Ascending aorta (tissue), 2 donors: ENCODE measurements at regions not wholly inside any gene's neighbourhood (a gene's known extent, or its start where the extent isn't known, plus 50 kb on each side); places are given as distances from the start of the nearest gene placed in this dataset.

ENCODE experiments used
- DNase-seq, 2 donors: peaks; one replicate each; pipeline ENCODE4 v3.0.0-alpha.2; 2019; ENCODE audit warnings: low spot score in 2 of 2
- H3K27ac ChIP-seq, 2 donors: fragments of 200-600 bp; sonication (generic); one replicate each; pipeline ENCODE4 v1.5.1; 2016 to 2017; ENCODE audit warnings: mild to moderate bottlenecking in 1 of 2
- H3K27me3 ChIP-seq: fragments of 200-600 bp; sonication (generic); one replicate; pipeline ENCODE4 v1.5.1; 2017
- H3K36me3 ChIP-seq, 2 donors: fragments of 200-600 bp; sonication (generic); one replicate each; pipeline ENCODE4 v1.5.1; 2016
- H3K4me1 ChIP-seq, 2 donors: fragments of 200-600 bp; sonication (generic); one replicate each; pipeline ENCODE4 v1.5.1; 2016 to 2017; ENCODE audit warnings: mild to moderate bottlenecking in 1 of 2
- H3K4me3 ChIP-seq, 2 donors: fragments of 200-600 bp; sonication (generic); one replicate each; pipeline ENCODE4 v1.5.1; 2016 to 2017; ENCODE audit warnings: mild to moderate bottlenecking in 1 of 2
- H3K9me3 ChIP-seq, 2 donors: fragments of 200-600 bp; sonication (generic); one replicate each; pipeline ENCODE4 v1.5.1; 2016
- intact Hi-C: fragments of 100-400 bp; cut with DNase I; formaldehyde crosslinking; loops from one replicate; pipeline ENCODE4 v1.15.1; 2023
- TF ChIP-seq, protein P1 (sequence below), 3 experiments: fragments of 200-600 bp in 2 of 3; fragments of 450-650 bp in 1 of 3; sonication (generic) in 2 of 3; IDR thresholded peaks; one replicate each; pipeline ENCODE4 v1.5.1; 2016 to 2019; ENCODE audit warnings: antibody characterized with exemption in 3 of 3, mild to moderate bottlenecking in 1 of 3, moderate library complexity in 1 of 3

DNA sequence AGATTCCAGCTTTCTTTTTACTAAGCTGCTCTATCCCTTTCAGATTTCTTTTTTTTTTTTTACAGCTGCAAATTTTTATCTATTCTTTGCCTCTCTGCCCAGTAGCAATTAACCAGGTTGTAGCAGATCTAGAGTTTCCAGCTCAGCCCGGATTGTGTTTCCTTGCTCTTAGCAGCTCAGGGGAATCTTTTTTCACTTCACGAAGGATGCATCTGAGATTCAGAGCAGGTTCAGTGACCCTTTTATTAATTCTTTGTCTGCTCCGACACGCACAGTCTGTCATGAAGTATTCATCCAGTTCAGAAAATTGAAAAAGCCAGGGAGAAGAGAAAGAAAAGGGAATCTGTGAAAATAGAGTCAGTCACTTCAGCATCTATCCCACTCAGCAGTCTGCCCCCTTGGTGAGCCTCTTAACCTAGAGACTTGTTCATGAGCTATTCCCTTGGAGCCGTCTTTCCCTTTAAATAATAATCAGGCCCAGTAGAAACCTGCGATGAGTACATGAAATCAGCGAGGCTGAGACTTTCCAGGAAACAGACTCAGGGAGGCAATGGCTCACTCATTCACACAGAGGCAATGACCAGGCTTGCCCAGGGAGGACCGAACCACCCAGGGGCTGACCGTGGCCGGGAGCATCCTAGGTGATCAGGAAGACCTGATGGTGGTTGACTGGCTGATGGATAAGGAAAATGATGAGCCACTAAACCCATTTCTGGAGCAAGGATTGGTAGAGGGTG lies 103.4 kb upstream of the ITGA6 start:
- intact Hi-C loops = no loop called here
- TF ChIP-seq, protein P1, sequence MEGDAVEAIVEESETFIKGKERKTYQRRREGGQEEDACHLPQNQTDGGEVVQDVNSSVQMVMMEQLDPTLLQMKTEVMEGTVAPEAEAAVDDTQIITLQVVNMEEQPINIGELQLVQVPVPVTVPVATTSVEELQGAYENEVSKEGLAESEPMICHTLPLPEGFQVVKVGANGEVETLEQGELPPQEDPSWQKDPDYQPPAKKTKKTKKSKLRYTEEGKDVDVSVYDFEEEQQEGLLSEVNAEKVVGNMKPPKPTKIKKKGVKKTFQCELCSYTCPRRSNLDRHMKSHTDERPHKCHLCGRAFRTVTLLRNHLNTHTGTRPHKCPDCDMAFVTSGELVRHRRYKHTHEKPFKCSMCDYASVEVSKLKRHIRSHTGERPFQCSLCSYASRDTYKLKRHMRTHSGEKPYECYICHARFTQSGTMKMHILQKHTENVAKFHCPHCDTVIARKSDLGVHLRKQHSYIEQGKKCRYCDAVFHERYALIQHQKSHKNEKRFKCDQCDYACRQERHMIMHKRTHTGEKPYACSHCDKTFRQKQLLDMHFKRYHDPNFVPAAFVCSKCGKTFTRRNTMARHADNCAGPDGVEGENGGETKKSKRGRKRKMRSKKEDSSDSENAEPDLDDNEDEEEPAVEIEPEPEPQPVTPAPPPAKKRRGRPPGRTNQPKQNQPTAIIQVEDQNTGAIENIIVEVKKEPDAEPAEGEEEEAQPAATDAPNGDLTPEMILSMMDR (IDR thresholded peaks at IDR 0.05) = no peak
- no peak for DNase-seq

DNA sequence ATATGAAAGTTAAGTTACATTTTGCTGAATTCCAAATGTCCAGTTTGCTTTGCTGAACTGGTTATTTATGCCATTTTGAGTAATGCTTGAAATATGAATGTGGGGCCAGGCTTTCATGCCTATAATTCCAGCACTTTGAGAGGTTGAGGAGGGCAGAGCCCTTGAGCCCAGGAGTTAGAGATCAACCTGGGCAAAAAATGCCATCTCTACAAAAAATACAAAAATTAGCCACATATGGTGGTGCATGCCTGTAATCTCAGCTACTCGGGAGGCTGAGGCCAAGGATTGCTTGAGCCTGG lies 101.2 kb upstream of the ITGA6 start:
- intact Hi-C loops = no loop called here
- Histone ChIP-seq H3K9me3 (no peaks in the 10 kb centered on the region), H3K27me3 (no peaks in the 10 kb centered on the region), H3K36me3 (no peaks in the 10 kb centered on the region), H3K4me3 (no peak overlapping the region), H3K27ac (no peak overlapping the region), H3K4me1 (peaks cover 0 to 3% of the 10 kb centered on the region in 2 donors)
- no peak for DNase-seq
- TF ChIP-seq, protein P1 (IDR thresholded peaks at IDR 0.05) = no peak

More for the DNA sequence above, 103.4 kb upstream of the ITGA6 start:
- no peaks in the 10 kb centered on the region for H3K9me3 ChIP-seq
- H3K4me1 ChIP-seq = peaks cover 0 to 3% of the 10 kb centered on the region in 2 donors
- no peak overlapping the region for H3K4me3 ChIP-seq
- H3K27me3 ChIP-seq = no peaks in the 10 kb centered on the region
- H3K27ac ChIP-seq = no peak overlapping the region
- no peaks in the 10 kb centered on the region for H3K36me3 ChIP-seq

DNA sequence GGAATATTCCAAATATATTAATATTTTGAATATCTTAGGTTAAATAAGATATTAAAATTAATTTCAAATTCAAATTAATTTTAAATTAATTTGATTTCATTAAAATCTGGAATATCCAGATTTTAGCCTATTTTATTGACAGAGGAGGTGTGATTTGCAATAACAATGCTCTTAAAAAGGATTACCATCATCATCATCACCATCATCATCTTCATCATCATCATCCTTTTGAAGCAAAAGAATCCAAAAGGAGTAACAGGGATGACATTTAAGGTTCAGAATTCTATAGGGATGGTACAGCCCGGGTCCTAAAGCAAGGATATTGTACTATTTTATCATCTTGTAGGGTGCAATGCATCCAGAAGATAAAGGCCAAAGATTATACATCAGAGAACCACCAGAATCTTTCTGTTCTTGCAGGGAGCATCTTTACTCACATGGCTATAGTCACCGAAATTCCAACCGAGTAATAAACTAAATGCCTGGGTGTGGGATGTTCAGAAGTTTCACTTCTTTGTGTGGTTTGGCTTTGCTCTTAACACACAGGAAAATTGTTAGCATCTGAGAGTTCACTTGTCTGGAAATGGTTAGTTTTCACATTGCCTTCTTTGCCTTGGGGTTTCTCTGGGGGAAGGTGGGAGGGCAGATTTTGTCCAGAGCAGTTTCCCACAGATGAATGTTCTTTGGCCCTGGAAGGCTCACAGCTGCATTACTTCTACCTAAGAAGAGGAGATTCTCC lies 99.1 kb upstream of the ITGA6 start:
- Histone ChIP-seq H3K27me3 (no peaks in the 10 kb centered on the region), H3K4me3 (no peak overlapping the region), H3K4me1 (peaks cover 0 to 3% of the 10 kb centered on the region in 2 donors), H3K36me3 (no peaks in the 10 kb centered on the region), H3K27ac (no peak overlapping the region), H3K9me3 (no peaks in the 10 kb centered on the region)
- TF ChIP-seq, protein P1 (IDR thresholded peaks at IDR 0.05) = no peak
- no peak for DNase-seq
- intact Hi-C loops = no loop called here

DNA sequence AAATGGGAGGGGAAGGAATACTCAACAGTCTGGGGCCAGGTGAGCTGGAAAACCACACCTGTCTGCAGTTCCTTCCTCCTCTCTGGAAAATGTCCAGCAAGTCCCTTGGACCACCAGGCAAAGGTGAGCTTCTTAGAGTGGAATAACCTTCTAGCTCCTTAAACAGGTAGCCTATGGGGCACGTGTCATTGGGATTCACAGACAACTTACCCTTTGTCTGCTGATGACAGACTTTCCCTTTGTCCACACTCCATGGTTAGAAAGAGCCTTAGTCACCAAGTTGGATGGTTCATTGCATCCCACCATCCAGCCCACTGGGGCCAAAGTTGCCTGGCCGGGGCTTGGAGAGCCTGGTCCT lies 98.0 kb upstream of the ITGA6 start:
- Histone ChIP-seq H3K27ac (no peak overlapping the region), H3K4me1 (peaks cover 0 to 3% of the 10 kb centered on the region in 2 donors), H3K36me3 (no peaks in the 10 kb centered on the region), H3K9me3 (no peaks in the 10 kb centered on the region), H3K27me3 (no peaks in the 10 kb centered on the region), H3K4me3 (no peak overlapping the region)
- TF ChIP-seq, protein P1 (IDR thresholded peaks at IDR 0.05) = no peak
- DNase-seq = no peak
- intact Hi-C loops = no loop called here

DNA sequence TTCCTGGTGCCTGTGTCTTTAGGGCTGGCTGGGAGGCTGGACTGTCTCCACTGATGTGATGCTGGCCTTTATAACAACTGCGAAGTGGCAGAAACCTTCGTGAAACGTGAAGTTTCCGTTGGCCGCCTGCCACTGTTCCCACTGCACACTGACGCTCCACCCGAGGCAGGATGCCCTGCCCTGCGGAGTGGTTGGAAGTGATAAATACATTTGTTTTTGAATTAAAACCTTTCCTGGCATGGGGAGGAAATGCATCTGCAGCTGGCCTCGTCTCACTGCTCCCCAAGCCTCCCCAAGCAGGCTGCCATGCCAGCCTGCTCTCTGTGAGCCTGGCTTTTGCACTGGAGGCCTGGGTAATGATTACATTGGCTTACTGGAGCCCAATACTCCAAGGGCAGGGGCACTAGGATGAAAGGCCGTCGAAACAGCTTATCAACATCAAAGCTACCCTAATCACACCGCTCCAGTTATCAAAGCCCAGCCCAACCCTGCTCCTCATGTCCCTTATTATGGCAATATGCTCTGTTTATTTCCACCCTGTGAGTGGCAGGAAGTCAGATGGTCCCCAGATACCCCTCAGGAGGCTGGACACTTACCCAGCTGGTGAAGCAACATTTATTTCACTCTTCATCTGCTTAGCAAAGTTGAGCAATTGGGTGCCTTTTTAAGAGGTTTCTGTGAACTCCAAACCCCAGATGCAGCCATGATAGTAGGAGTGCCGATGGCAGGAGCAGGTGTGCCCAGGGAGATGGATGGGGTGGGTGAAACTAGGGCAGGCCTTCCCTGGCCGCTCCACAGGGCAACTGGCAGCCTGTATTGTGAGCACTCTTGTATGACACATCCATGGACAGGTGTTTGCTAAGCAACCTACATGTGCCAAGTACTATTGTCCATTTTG lies 97.4 kb upstream of the ITGA6 start:
- TF ChIP-seq, protein P1 (IDR thresholded peaks at IDR 0.05) = no peak
- no peaks in the 10 kb centered on the region for H3K36me3 ChIP-seq
- no peaks in the 10 kb centered on the region for H3K27me3 ChIP-seq
- H3K4me1 ChIP-seq = peaks cover 0 to 3% of the 10 kb centered on the region in 2 donors
- intact Hi-C loops = no loop called here
- no peak overlapping the region for H3K4me3 ChIP-seq
- DNase-seq = no peak
- H3K27ac ChIP-seq = peak overlapping the region in 1 of 2 donors; percentile 37
- H3K9me3 ChIP-seq = no peaks in the 10 kb centered on the region
